GM13976 (cell line): ENCODE measurements at regions not wholly inside any gene's neighbourhood (a gene's known extent, or its start where the extent isn't known, plus 50 kb on each side); places are given as distances from the start of the nearest gene placed in this dataset.

Source experiments
- DNase-seq: peaks from one replicate; pipeline ENCODE4 v3.0.0; 2012; ENCODE audit warnings: low spot score
- in situ Hi-C: fragments of 300-500 bp; cut with MboI; formaldehyde crosslinking; loops from one replicate; pipeline ENCODE4 v1.12.0; 2022; ENCODE audit warnings: low sequenced_read_pairs, mixed read lengths, inconsistent platforms; ENCODE audit not compliant: unreplicated experiment
- TF ChIP-seq, protein P1 (sequence below): IDR thresholded peaks from 2 replicates; pipeline ENCODE4 v1.5.1; 2012; ENCODE audit warnings: borderline replicate concordance, mild to moderate bottlenecking; ENCODE audit not compliant: insufficient read depth; ENCODE audit errors: extremely low read depth, missing control alignments, control extremely low read depth

DNA sequence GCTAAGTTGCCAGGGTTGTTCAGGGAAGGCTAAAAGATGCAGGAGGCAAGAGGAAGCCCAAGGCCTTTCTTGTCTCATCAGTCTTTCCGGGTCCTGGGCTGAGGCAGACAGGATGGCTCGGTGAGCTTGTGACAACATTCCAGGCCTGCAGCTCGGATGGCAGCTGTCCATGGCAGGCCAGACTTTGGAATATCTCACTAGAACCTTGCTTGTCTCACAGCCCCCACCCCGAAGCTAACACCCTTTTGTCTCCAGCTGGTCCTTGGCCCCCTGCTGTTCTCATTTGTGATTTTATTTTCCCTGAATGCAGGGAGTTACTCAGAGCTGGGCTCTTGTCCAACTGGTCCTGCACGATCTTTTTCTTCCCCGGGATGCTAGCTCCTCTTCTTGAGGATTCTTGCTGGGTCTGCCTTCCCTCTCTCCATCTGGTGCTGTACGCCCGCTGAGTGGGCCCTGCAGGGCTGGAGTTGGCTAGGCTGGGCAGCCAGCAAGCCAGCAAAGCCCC lies 477.2 kb upstream of the CAMK1G start:
- in situ Hi-C loops: no loop called here
- no peak for DNase-seq
- TF ChIP-seq, protein P1, sequence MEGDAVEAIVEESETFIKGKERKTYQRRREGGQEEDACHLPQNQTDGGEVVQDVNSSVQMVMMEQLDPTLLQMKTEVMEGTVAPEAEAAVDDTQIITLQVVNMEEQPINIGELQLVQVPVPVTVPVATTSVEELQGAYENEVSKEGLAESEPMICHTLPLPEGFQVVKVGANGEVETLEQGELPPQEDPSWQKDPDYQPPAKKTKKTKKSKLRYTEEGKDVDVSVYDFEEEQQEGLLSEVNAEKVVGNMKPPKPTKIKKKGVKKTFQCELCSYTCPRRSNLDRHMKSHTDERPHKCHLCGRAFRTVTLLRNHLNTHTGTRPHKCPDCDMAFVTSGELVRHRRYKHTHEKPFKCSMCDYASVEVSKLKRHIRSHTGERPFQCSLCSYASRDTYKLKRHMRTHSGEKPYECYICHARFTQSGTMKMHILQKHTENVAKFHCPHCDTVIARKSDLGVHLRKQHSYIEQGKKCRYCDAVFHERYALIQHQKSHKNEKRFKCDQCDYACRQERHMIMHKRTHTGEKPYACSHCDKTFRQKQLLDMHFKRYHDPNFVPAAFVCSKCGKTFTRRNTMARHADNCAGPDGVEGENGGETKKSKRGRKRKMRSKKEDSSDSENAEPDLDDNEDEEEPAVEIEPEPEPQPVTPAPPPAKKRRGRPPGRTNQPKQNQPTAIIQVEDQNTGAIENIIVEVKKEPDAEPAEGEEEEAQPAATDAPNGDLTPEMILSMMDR: no peak

DNA sequence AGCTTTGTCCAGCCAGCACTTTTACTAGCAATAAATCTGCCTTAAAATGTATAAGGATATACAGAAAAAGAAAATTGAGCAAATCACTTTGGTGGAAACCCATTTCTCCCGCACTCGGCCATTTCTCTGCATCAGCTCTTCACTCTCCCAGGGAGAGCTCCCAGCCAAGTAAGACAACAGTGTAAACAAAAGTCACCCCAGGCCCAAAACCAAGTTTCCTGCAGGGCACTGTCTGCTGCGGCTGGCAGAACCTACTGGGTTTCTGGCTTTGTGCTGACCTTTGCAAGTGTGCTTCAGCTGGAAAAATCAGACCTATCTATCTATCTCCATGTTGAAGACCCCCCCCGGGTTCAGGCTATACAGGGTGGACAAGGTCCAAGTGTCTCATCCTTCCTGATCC lies 476.7 kb upstream of the CAMK1G start:
- TF ChIP-seq, protein P1: no peak
- in situ Hi-C loops: no loop called here
- no peak for DNase-seq

DNA sequence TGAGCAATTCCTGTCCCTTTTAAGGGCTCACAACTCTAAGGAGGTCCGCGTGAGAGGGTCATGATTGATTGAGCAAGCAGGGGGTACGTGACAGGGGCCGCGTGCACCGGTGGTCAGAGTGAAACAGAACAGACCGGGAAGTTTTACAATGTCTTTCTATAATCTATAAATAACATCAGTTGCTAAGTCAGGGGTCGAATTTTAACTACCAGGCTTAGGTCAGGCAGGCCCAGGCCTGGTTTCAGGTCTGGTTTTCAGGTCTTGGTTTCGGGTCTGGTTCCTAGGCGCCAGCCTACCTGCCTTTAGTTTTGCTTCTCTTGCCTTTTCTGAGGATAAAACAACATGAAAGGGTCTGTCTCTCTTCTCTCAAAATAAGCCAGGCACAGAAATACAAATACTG lies 476.0 kb upstream of the CAMK1G start:
- TF ChIP-seq, protein P1: no peak
- in situ Hi-C loops: no loop called here
- no peak for DNase-seq

DNA sequence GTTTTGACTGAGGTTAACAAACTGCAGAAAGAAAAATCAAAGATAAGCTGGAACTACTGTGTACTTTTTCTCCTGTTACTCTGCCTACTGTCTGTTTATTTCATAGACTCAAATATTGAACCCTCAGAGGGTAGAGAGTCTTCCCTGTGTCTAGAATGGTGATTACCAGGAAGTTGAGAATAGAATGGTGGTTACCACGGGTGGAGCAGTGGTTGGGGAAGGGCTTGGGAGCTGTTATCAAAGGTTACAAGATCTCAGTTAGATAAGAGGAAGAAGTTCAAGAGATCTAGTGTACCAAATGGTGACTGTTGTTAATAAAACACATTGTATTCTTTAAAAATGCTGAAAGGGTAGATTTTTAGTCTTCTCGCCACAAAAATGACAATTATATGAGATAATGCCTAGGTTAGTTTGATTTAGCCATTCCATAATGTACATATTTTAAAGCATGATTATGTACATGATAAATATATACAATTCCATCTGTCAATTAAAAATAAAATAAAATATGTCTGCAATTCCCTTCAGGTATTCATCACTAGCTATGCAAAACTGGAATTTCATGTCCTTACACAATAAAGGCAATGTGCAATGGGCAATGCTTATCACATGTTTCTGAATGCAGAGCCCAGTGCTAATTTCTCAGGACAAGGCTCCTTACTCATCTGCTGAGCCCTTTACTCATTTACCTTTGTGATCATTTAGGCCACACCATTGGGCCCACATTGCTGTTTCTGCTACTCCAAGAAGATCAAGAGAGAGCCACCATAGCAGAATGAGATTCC lies 474.3 kb upstream of the CAMK1G start:
- TF ChIP-seq, protein P1: no peak
- DNase-seq: no peak
- in situ Hi-C loops: no loop called here

DNA sequence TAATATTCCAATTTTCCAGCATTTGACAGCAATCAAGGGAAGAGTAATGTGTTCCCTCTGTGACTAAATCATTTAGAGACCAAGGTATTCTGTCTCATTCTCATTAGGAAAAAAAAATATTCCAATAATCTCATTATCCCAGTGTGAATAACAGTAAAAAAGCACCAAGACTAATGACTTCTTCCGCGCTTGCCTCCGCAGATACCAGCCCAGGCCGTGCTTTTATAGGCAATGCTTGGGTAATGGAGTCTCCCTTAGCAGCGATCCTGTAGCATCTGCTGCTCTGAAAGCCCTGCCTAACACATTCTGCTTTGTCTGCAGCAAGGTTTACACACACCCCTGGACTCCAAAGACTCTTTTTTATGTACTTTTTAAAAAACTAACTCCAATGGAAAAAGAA lies 470.0 kb upstream of the CAMK1G start:
- in situ Hi-C loops: no loop called here

DNA sequence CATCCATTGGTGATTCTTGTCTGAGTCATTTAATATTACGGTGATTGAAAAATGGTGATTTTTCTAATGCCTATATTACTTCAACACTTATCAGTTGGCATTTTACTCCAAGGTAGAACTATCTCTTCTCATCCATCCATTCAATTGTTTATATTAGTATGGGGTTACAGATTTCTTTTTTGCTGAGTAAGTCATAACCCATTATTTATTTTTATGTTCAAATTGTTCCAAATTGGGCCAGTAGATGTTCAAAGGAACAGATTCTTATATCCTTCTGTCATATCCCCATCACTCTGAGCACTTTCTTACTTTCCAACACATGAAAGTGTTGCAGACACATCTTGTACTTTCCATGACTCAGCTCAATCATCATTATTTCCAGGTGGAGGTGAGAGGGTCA lies 466.8 kb upstream of the CAMK1G start:
- DNase-seq: no peak
- in situ Hi-C loops: no loop called here
- TF ChIP-seq, protein P1: no peak

More for the DNA sequence above, 470.0 kb upstream of the CAMK1G start:
- TF ChIP-seq, protein P1: no peak
- no peak for DNase-seq
